NCI-H1436 (cell line): ENCODE measurements at regions not wholly inside any gene's neighbourhood (a gene's known extent, or its start where the extent isn't known, plus 50 kb on each side); places are given as distances from the start of the nearest gene placed in this dataset.
"Not testable (repeated sequence)": the region's sequence is repeated elsewhere in the genome, so short reads cannot be mapped to it uniquely, and the experiment has no call there.

Source experiments
- DNase-seq: peaks from one replicate; lab custom pipeline; 2025; lab: John Stamatoyannopoulos, UW

DNA sequence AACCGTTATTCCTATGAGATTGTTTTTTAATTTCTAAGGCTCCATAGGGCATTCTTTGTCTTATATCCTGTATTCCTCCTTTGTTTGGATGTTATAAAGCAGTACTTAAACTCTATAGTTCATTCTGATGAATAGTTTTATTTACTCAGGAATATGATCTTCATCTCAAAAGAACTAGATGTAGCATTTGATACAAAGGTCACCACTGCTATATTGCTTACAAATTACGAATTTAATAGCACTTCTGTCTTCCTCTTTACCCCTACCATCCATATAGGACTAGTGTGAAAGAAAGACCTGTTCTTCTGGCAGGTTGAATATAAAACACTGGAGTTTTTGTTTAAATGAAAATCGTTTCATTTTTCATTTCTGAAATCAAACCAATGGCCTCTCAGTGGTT is 468.1 kb upstream of the CXADR start:
- DNase-seq: no peak

DNA sequence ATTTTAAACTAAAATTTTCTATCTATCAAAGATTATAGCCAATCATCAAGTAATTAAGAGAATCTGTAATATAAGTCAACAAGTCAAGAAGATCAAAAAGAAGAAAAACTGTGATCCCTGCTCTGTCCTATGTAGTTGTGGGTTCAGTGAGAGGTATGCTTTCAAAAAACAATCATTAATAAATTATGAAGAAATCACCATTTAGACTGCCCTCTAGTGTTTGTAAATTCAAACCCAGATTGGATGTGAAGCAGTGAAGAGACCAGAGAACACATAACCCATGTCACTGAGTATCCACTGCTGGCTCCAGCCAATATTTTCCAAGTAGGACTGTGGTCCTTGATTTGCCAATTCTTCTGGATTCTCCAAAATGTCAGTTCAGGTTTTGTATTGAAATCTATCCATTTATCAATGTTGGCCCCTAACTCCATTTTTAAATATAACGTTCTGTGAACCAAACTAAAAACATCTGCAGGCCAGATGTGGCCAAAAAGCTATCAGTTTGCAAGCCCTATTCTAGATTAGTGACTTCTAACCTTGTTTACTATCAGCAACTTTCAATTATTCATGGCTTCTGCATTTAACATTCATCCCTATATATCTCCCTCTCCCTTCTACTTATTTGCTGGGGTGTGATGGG is 467.5 kb upstream of the CXADR start:
- no peak for DNase-seq

DNA sequence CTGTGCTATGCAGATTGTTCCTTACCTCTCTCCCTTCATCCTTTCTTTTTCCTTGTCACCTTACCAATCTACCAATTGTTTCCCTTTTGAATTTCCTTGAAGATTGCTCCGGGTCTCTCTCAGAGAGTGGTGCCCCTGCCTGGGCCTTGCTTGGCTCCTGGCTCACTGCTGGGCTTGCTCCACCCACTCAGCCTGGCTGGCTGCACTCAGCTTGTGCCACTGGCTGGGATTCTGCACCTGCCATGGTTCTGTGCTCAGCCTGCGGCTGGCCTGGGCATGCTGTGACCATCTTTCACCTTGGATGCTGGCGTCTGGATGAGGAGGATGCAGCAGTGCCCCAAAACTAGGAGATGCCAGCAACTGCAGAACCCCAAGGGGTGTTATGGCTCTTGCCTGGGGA is 463.9 kb upstream of the CXADR start:
- DNase-seq: no peak

DNA sequence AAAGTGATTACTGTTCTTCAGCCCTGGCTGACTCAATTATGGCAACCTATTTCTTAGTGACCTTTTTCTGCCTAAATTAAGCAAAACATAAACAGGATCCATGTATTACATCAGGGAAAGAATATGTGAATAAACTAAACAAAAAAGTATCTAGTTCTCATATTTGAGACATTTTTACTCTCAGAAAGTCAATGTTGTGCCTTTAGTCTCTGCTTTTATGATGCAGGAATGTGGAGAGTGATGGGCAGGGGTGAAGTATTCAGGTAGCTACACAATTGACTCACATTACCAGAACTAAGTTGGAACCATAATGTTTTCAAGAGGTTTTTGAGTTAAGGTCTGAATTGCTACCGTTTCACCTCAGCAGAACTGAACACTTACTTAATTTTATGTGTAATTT is 462.7 kb upstream of the CXADR start:
- no peak for DNase-seq

DNA sequence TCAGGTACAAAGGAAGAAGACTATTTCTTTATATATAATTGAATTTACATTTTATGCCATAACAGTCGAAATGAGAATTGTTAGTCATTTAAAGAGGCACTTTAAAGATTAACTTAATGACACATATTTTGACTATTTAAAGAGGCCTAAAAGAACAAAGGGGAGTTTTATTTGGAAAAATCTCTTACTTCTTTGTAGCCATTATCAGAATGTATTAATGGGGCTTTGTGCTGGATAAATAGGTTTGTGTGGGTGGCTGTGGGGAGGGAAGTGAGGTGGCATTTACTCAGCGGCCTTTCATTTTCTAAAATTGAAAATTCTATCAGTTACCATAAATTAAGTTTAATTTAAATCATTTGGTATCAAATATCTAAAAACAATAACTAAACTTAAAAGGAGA is 462.2 kb upstream of the CXADR start:
- no peak for DNase-seq

DNA sequence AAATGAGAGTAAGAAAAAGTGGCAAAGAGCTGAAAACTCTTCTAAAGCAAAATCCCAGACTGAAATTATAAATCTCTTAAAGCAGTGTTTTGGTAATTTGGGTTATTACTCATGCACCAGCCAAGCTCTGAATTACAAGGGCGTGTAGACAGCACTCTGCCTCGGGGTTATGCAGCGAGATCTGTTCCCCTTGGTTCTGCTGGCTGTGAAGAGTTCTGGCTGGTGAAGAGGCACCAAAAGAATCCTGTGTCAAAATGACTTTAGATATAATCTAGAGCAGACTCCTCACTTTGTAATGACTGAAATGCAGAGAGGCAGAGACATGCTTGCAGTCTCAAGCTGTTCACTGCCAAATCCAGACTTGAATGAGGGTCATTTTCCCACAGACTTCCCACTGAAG is 461.8 kb upstream of the CXADR start:
- no peak for DNase-seq

DNA sequence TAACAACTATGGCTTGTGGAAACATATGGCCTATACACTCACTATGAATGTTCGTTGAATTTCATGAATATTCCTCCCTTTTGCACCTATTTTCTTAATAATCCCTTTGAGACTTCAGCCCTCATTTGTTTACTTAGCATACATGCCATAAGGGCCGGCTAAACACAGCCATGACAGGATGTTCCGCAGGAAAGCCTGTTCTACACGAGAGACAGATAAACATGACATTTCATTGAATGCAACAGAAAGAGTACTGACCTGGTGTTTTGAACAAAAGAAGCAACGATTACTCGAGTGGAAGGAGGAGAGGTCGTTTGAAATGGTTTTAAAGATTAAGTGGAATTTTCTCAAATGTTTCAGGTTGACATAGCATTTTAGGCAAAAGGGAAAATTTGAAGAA is 459.5 kb upstream of the CXADR start:
- DNase-seq: no peak

DNA sequence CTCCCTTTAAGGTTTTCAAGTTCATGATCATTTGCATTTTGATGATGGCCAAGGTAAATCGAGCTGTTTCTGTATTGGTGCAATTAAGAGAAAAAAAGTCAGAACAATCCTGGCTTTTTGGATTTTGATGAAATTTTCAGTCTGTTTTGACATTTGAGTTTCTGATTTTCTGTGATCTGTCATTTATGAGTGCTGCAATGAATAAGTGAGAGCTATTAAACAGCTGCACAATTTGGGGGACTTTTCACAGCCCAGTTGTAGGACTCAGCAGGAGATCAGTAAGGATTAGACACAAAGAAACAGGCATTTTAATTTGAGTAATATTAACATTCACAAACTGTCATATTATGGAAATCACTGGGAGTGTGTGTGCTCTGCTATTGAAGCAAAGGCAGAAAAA is 452.9 kb upstream of the CXADR start:
- no peak for DNase-seq

DNA sequence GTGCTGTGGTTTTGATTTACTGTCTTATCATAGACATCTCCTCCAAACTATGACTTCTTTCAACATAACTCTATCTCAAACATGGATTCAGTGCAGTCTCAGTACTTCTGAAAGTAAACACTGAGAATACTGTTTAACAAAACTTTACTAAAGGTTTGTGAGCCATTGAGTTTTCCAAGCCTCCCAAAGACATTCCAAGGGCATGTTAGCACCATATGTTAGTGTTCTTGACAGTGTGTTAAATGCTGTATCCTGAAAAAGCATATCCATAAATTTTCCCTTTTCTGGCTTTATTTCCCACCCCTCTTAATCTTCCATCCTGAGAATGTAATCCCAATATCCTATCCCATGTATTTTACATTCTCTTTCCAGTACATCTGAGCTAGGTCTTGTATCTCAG is 446.8 kb upstream of the CXADR start:
- DNase-seq: no peak

DNA sequence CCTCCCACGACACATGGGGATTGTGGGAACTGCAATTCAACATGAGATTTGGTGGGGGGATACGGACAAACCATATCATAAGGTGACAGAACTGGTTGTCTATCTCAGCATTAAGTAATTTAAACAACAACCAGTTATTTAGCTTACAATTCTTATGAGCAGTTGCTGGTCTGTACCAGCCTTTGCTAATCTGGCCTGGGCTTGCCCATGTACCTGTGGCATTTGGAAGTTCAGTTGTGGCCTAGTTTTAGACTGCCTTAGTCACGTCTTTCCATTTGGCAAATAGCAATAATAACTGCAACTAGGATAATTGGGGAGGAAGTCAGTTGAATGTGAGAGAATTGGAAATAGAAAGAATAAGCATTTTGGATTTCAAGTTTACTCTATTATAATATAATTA is 441.8 kb upstream of the CXADR start:
- DNase-seq: no peak

DNA sequence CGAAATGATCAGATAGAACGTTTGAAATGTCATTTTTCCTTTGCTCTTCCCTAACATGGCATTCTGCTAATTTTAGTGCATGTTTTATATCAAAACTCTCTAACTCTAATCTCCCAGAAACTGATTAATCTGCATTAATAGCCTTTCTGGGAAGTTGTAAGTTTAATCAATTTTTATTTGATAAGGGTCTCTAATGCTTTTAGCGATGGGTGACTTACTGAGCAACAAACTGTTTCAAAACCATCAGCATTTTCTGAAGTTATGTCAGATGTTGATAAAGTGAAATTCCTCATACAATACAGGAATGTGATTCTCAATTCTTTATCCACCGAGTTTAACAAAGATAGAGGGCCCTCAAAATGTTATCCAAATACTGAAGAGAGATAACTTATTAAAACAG is 431.6 kb upstream of the CXADR start:
- no peak for DNase-seq

DNA sequence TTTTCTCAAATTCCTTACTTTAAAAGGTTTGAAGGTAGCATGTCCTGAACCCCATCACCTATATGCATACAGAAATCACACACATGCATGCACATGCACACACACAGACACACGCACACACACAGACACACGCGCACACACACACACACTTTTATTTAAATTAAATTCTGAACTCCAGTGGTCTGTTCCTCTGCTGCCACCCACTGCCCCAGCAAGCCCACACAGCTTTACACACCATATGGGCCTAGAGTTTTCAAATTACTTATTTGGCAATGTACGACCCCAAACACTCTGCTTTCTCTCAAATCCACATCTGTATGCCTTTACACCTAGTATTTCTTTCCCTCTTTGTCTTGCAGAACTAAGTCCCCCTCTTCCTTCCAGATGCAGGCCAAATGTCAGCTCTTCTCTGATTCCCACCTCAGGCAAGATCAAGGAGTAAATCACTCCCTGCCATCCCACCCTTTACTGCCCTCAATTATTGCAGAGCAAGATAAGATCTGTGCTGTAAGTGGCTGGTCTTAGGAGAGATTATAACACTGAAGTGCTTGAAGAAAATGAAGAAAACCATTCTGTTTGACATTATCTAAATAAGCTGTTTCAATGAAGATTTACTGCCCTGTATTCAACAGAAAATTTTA is 429.9 kb upstream of the CXADR start:
- no peak for DNase-seq

DNA sequence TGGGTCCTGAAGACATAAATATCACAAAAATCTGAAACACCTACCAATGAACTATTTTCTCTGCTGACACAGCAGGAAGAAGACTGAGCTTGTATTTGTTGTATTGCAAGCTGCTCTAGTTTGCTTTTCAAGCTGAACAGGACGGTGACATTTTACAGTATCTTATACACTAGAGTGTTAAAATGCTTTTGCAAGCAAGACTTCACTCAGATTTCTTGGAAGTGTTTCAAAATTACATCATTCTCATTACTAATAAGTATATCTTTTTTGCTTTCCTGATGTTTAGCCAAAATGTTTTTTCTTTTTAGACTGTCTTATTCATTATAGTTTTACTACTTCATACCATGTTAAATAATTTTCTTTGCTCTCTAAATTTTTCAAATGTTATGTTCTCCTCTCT is 427.1 kb upstream of the CXADR start:
- no peak for DNase-seq

DNA sequence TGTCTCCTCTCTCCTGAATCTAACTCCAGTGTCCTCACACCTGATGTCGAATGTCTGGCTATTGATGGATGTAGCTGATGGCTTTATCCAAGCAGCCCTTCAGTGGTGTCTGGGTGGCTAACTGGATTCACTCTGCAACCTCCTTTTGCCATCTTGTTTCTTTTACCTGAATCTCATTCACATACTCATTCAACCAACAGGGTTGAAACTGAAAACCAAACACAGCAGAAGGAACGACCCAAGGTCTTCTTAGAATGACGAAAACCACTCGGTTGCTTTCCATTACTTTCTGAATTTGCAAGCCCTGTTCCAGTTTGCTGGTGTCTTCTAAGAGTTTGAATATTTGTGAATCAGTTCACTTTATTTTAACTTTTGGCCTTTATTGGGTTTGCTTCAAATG is 424.3 kb upstream of the CXADR start:
- no peak for DNase-seq

DNA sequence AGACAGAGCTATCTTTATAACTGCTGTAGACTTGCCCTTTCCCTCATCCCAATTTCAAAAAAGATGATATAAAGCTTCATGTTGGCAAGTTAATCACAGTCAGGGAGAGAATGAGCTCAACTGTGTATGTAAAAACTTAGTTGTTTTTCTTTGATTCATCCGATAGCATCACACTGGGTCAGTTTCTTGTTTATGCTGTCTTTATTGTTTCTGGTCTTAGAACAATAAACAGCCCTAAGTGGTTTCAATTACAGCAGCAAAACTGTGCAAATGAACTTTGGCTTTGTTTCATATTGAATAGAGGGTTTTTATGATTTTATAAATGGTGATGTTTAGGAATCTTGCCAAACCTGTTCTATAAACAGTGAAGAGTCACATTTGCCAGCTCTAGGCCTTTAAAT is 423.8 kb upstream of the CXADR start:
- no peak for DNase-seq

DNA sequence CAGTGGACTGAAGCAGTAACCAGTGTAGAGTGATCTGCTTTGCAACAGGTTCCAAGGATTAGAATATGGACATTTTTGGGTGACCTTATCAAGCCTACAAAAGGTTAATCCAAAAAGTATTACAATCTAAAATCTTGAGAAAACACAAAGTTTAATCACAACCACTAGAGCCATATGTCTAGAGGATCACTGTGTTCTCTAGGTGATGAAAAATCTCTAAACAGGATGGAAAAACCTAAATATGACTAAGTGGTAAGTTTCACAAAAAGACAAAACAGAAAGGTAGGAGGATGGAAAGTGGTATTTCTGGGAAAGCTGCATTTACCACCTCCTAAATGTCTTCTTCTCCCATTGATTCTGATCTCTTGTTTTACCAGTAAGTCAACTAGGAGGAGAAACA is 411.1 kb upstream of the CXADR start:
- no peak for DNase-seq

DNA sequence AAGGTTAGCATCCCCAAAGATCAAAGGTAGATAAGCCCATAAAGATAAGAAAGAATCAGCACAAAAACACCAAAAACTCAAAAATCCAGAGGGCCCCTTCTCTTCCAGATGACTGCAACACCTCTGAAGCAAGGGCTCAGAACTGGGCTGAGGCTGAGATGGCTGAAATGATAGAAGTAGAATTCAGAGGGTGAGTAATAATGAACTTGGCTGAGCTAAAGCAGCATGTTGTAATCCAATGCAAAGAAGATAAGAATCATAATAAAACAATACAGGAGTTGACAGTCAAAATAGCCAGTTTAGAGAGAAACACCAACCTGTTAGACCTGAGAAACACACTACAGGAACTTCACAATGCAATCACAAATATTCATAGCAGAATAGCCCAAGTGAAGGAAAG is 406.9 kb upstream of the CXADR start:
- no peak for DNase-seq

DNA sequence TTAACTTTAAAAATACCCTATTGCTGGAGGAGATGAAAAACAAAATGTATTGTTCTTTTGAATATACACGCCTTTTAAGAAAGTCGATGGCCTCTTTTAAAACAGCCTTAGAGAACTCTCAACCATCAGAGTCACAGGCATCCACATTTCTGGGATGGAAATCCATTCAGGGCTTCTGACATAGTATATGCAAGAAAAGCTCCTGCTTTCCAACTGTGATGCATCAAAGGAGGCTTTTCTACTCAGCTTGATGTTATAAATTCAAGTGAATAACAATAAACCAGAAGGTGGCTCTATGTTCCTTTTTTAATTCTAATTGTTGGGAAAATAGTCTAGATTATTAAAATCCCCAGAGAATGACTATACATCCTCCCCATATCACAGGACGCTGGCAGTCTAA is 398.8 kb upstream of the CXADR start:
- DNase-seq: no peak

DNA sequence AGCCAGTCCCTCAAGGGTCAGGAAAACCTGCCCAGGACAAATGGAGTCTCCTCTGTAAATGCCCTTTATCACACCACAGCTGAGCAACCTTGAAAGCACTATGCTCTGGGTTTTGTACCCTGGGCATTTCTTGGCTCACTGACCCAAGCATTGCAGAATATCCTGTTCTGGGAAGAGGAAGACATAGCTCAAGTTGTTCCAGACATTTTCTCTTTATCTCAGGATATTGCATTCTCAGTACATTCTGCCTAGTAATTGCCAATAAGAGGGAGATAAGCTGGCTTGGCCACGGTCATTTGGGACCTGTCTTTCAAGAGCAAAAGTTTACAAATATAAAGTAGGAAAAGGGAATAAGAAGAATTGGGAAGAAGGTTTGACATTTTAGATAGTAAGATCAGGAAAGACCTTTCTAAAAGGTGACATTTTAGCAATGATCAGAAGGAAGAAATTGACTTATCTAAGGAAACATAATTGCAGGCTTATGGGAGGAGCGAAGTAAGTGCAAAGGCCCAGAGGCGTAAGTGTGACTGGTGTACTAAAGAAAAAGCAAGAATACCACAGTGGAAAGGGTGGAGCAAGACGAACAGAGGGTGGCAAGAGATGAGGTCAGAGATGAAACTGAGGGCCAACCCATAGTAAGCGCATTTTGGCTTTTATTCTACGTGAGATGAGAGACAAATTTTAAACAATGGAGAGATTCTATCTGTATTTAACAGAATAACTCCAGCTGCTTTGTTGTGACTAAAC is 394.0 kb upstream of the CXADR start:
- DNase-seq: no peak

DNA sequence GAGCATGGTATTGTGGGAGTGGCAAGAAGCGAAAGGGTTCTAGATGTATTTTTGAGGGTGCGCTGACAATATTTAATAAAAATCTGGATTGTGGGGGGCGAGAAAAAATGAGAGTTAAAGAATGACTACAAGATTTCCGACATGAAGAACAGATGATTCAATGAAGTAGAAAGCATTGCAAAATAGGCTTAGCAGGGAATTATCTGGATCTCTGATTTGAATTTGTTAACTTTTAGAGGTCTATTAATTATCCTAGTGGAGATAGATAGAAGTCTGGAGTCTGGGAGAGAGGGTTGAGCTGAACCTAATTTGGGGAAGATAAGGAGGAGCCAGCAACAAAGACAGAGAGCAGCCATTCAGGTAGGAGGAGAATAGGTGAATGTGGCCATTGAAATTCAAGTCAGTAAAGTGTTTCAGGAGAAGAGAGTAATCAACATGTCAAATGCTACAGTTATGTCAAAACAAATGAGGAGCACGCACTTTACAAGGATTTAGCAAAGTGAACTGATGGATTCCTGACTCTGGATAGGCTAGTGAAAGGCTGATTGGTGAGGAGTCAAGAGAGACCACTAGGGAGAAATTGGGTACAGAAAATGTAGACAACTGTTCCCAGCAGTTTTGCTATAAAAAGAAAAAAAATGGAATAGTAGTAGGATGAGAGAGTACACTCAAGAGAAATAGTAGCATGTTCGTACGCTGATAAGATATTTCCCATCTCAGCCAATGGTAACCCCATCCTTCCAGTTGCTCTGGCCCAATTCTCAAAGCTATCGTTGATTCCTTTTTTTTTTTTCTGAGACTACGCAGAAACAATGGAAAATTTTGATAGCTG is 393.2 kb upstream of the CXADR start:
- no peak for DNase-seq

DNA sequence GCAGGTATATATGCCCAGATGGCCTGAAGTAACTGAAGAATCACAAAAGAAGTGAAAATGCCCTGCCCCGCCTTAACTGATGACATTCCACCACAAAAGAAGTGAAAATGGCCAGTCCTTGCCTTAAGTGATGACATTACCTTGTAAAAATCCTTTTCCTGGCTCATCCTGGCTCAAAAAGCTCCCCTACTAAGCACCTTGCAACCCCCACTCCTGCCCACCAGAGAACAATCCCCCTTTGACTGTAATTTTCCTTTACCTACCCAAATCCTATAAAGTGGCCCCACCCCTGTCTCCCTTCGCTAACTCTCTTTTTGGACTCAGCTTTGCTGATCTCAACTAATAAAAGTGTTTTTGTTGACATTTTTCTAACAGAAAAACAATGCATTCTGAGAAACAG is 385.4 kb upstream of the CXADR start:
- DNase-seq: not testable (repeated sequence)

DNA sequence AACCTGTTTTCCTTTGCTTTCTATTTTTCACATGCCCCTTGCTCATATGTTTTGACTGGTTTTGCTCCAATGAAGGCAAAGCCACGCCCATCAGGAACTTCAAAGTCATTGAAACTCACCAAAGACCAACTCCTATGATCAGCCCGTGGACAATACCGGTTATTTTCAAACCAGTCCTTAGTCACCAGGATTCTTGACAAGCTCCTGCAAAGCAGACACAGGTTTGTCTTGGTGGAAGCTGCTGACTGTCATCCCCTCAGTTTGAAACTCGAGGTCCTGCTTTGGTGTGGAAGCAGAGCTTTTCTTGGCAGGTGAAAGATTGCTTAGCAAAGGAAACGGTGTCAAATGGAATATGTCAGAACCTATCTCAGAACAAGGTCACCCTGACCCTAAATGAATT is 384.7 kb upstream of the CXADR start:
- DNase-seq: no peak

DNA sequence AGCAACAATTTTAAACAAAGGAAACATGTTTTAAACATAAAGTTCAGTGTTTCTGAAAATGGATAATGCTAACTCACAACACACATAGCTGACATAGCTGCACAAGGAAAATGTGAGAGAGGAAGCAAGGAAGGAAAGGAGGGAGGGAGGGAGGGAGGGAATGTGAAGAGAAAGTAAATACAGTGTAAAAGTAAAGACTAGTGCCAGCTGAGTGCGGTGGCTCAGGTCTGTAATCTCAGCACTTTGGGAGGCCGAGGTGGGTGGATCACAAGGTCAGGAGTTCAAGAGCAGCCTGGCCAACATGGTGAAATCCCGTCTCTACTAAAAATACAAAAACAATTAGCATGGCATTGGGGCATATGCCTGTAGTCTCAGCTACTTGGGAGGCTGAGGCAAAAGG is 373.7 kb upstream of the CXADR start:
- DNase-seq: not testable (repeated sequence)
